SJCRH30 (cell line): ENCODE measurements at regions not wholly inside any gene's neighbourhood (a gene's known extent, or its start where the extent isn't known, plus 50 kb on each side); places are given as distances from the start of the nearest gene placed in this dataset.

Experiments used
- DNase-seq, 2 experiments: peaks; one replicate each; pipeline ENCODE4 v3.0.0-alpha.2; 2015 to 2020
- H3K27ac ChIP-seq: fragments of 250-450 bp; sonication (Bioruptor Pico); 2 replicates; pipeline ENCODE4 v1.5.1; 2020; ENCODE audit warnings: mild to moderate bottlenecking, moderate library complexity
- H3K27me3 ChIP-seq: fragments of 250-450 bp; sonication (Bioruptor Pico); 2 replicates; pipeline ENCODE4 v1.5.1; 2020; ENCODE audit warnings: mild to moderate bottlenecking, moderate library complexity
- H3K36me3 ChIP-seq: fragments of 250-450 bp; sonication (Bioruptor Pico); 2 replicates; pipeline ENCODE4 v1.5.1; 2020; ENCODE audit warnings: mild to moderate bottlenecking, moderate library complexity
- H3K4me1 ChIP-seq: fragments of 250-450 bp; sonication (Bioruptor Pico); 2 replicates; pipeline ENCODE4 v1.5.1; 2020; ENCODE audit warnings: mild to moderate bottlenecking, moderate library complexity
- H3K4me3 ChIP-seq: fragments of 250-450 bp; sonication (Bioruptor Pico); 2 replicates; pipeline ENCODE4 v1.5.1; 2020; ENCODE audit warnings: mild to moderate bottlenecking, moderate library complexity
- H3K9me3 ChIP-seq: fragments of 250-450 bp; sonication (Bioruptor Pico); replicated peaks from 2 replicates; pipeline ENCODE4 v1.5.1; 2020; ENCODE audit warnings: mild to moderate bottlenecking, moderate library complexity

DNA sequence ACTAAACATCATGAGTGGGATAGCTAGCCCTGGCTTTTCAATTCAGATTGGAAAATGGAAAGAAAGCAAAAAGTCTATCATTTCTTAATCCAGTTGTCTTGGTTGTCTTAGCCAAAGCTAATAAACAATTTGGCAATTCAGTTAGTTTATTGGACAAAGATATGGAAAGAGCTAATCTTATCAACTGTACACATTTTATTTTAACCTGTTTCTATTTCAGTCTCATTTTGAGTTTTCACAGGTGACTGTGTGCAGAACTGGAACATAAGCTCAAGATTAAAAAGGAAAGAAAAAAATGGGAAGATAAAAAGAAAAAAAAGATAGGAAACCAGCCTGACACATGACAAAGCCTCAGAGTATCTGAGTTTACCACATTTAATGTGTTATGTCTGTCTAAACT lies 642.6 kb downstream of the SQOR start:
- no peak overlapping the region for H3K27ac ChIP-seq
- no peak for DNase-seq
- H3K9me3 ChIP-seq, result no peaks in the 10 kb centered on the region

DNA sequence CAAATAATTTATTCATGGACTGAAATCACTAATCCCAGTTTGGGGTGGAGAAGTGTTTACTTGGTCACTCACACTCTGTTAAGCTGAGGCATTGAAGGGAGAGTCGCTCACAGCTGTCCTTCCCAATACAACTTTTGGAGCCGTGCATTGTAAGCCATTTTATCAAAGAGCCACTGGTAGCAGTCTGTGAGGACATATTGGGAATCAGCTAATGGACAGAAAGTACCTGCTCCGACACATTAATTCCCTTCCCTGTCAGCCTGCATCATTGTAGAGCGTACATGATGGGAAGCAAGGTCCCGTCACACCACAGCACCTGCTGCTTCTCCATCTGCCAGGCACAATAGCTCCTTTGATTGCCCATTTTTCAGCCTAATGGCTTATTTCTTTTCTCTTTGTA lies 643.2 kb downstream of the SQOR start:
- Histone ChIP-seq H3K27ac (no peak overlapping the region), H3K9me3 (no peaks in the 10 kb centered on the region), H3K36me3 (no peaks in the 10 kb centered on the region), H3K27me3 (no peaks in the 10 kb centered on the region), H3K4me3 (no peak overlapping the region), H3K4me1 (no peaks in the 10 kb centered on the region)
- DNase-seq, result peak in 1 of 2 experiments; percentile 17

More for the DNA sequence above, 642.6 kb downstream of the SQOR start:
- Histone ChIP-seq H3K27me3 (no peaks in the 10 kb centered on the region), H3K4me3 (no peak overlapping the region), H3K36me3 (no peaks in the 10 kb centered on the region), H3K4me1 (no peaks in the 10 kb centered on the region)

DNA sequence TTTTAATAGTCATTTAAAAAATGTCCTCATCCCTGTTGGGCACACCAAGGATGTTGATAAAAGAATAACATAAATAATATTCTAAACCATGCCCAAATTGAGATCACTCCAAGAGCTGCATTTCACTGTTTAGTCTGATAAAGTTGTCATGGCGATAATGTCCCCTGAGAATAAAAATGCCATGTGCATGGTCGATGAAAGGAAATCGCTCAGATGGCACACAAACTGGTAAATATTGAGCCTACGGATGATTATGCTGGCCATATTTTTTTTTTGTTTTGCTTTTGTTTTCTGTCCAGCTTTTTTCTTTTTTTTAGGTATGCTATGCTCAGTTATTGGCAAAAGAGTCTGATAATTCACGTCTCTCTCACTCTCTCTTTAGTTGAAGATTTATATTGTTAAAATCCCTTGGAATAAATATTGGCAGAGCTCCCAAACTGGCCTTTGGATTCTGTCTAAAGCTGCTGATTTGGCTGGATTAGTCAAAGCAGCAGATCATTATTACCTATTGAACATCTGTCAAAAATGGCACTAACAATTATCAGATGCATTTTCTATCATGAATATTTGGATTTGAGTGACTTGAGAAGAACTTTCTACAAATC lies 643.8 kb downstream of the SQOR start:
- DNase-seq, result peak in 1 of 2 experiments; percentile 6
- no peak overlapping the region for H3K4me3 ChIP-seq
- H3K36me3 ChIP-seq, result no peaks in the 10 kb centered on the region
- H3K27me3 ChIP-seq, result no peaks in the 10 kb centered on the region
- no peaks in the 10 kb centered on the region for H3K4me1 ChIP-seq
- H3K9me3 ChIP-seq, result no peaks in the 10 kb centered on the region
- no peak overlapping the region for H3K27ac ChIP-seq

DNA sequence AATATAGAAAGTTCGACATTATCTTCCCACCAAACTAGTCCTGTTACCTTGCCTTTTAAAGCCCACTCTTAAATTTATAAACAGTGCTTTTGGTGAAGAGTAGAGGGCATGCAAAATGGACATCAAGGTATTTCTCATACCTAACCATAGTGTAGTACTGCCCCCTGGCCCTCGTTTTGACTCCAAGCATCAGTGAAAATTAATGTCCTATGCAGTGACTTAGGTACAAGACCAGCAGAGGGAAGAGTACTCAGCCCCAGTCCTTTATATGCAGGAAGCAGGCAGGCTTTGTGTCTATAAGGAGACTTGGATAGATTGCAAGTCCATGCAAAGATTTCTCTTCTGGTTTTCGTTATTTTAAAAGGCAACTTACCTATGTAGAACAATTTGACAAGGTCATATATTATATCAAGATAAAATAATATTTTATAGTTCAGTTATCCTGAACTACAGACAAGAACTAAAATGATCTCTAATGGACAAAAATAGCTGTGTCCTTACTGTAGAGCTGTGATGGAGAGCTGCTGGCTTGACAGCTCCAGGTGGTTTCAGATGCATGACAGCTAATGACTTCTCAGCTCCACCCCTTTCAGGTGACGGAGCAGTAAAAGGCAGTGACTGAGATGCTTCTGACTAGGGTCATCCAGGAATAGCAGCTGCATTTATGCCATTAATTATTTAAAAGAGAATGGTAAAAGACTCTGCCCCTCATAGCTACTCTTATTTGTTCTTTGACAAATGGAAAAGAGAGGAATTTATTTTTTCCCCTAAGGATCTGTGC lies 646.1 kb downstream of the SQOR start:
- H3K27me3 ChIP-seq, result peaks cover 3% of the 10 kb centered on the region; the same call in 1 of the 2 replicates
- DNase-seq, result peak in 1 of 2 experiments; percentile 33
- no peak overlapping the region for H3K4me3 ChIP-seq

DNA sequence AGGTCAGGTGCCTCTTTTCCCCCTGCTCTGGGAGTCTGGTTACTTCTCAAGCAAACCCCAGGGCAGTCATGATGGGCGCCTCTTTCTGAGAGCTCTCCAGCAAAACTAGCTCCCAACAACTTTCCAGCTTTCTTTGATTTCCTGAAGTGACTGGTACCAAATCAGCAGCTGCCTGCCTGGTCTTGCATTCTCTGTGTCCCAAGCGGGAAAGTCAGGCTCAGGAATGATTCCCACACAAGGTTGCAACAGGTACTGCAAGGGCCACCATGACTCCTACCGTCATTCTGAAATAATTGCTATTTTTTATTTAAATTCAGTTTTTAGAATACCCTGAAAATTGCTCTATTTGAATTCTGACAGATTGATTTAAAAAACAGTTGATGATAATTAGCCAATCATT lies 658.7 kb downstream of the SQOR start:
- no peak for DNase-seq
- H3K4me3 ChIP-seq, result no peak overlapping the region
- H3K4me1 ChIP-seq, result no peaks in the 10 kb centered on the region
- no peaks in the 10 kb centered on the region; the same call in 1 of the 2 replicates for H3K27me3 ChIP-seq
- H3K27ac ChIP-seq, result no peak overlapping the region
- no peaks in the 10 kb centered on the region for H3K9me3 ChIP-seq
- no peaks in the 10 kb centered on the region for H3K36me3 ChIP-seq

More for the DNA sequence above, 646.1 kb downstream of the SQOR start:
- no peaks in the 10 kb centered on the region for H3K9me3 ChIP-seq
- no peaks in the 10 kb centered on the region for H3K4me1 ChIP-seq
- H3K27ac ChIP-seq, result no peak overlapping the region
- H3K36me3 ChIP-seq, result no peaks in the 10 kb centered on the region

DNA sequence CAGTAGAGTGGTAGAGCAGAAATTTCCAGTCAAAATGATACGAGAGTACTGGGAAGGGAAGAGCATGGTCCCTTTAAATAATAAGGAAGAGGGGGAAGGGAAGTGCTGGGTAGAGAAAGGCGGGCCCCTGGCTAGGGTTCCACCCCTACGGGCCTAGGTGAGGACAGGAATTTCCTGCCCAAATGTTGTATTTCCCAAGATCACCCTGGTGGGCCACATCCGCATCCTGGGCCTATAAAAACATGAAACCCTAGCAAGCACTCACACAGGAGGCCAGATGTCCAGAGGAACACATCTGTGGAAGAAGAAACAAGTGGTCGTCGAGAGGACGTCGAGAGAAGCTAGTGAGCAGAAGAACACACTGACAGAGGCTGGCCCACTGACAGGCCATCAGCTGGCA lies 661.2 kb downstream of the SQOR start:
- no peak overlapping the region for H3K4me3 ChIP-seq
- H3K36me3 ChIP-seq, result no peaks in the 10 kb centered on the region
- H3K27me3 ChIP-seq, result no peaks in the 10 kb centered on the region; the same call in 1 of the 2 replicates
- no peaks in the 10 kb centered on the region for H3K4me1 ChIP-seq
- no peak overlapping the region for H3K27ac ChIP-seq
- no peak for DNase-seq
- H3K9me3 ChIP-seq, result no peaks in the 10 kb centered on the region

DNA sequence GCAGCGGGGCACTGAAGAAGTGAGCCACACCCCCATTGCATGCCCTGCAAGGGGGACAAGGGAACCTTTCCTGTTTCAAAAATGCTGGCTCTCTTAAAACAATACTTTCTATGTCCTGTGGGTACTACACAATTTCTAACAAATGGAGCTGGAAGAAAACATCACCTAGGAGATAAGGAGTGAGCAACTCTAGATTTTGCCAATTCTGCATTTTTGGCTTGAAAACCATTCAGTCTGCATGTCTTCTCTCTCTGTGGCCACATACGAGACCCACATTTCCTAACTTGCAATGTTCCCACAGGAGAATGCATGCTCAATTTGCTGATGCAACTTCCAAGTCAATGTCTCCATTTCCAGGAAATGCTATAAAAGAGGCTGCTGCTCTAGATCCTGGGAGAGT lies 662.0 kb downstream of the SQOR start:
- no peaks in the 10 kb centered on the region; the same call in 1 of the 2 replicates for H3K27me3 ChIP-seq
- no peaks in the 10 kb centered on the region for H3K36me3 ChIP-seq
- no peaks in the 10 kb centered on the region for H3K9me3 ChIP-seq
- no peak overlapping the region for H3K27ac ChIP-seq
- no peak overlapping the region for H3K4me3 ChIP-seq
- DNase-seq, result no peak
- H3K4me1 ChIP-seq, result no peaks in the 10 kb centered on the region

DNA sequence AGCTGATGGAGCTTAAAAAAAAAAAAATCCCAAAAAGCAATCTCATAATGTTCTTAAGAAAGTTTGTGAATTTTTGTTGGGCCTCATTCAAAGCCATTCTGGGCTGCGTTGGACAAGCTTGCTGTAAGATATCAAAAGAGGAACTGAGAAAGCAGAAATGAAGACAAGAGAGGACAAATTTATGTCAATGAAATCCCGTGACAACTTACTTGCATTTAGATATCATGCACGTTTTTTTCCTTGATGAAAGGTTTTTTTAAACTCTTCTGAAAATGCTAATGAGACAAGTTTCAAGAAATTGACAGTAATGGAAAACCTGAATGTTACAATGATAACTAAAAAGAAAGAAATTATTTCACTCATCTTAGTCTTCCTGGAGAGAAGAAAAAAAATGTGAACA lies 662.9 kb downstream of the SQOR start:
- Histone ChIP-seq H3K36me3 (no peaks in the 10 kb centered on the region), H3K27ac (no peak overlapping the region), H3K4me1 (no peaks in the 10 kb centered on the region), H3K4me3 (no peak overlapping the region), H3K27me3 (no peaks in the 10 kb centered on the region; the same call in 1 of the 2 replicates), H3K9me3 (no peaks in the 10 kb centered on the region)
- no peak for DNase-seq

DNA sequence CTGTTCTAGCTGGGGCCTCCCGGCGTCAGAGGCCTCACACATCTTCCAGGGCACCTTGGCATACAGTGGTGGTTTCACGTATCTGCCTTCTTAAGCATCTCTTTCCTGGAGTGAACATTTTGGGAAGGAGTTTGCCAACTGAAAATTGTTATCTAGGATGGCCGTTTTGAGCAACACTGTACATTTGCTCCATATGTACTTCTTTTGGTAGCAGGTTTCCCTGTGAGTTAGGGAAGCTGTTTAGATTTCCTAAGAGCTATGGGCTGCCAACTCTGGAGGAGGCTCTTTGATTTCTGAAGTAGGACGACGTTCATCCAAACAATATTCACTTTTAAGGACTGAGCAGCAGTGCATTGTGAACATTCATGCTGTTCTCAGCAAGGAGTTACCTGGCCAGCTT lies 665.9 kb downstream of the SQOR start:
- no peak overlapping the region for H3K27ac ChIP-seq
- H3K9me3 ChIP-seq, result no peaks in the 10 kb centered on the region
- H3K36me3 ChIP-seq, result no peaks in the 10 kb centered on the region
- no peaks in the 10 kb centered on the region; the same call in 1 of the 2 replicates for H3K27me3 ChIP-seq
- no peak for DNase-seq
- no peaks in the 10 kb centered on the region for H3K4me1 ChIP-seq
- no peak overlapping the region for H3K4me3 ChIP-seq

DNA sequence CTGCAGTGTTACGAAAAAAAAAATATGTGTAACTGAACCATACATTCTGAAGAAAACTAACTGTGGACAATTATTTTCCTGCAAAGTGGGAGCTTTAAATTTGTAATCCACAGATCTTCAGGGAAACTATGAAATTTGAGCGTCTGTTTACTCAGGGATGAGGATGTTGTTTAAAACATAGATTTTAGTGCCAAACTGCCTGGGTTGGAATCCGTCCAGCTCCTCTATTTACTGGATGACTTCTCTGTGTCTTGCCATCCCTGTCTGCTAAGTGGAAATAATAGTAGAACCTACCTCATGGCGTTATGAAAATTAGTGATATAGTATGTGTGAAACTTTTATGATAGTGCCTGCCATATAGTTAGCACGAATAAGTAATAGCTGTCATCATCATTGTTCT lies 666.5 kb downstream of the SQOR start:
- Histone ChIP-seq H3K27ac (no peak overlapping the region), H3K4me1 (no peaks in the 10 kb centered on the region), H3K36me3 (no peaks in the 10 kb centered on the region), H3K4me3 (no peak overlapping the region), H3K9me3 (no peaks in the 10 kb centered on the region), H3K27me3 (no peaks in the 10 kb centered on the region; the same call in 1 of the 2 replicates)
- no peak for DNase-seq

DNA sequence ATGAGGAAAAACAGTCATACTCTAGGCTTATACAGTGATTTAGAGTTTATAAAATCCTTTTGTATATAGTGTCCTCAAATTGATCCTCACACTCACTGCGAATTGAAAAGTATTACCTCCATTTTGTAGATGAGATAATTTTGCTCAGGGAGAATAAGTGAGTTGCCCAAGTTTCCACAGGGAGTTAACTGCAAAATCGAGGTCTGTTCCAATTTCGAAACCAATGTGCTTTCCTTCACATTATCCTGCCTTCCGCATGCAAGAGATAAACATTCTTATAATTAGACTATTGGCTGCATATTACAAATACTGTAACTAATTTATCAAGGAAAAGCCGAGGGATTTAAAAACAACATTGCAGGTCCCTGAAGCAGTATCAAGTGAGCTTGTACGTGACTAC lies 667.0 kb downstream of the SQOR start:
- Histone ChIP-seq H3K4me1 (no peaks in the 10 kb centered on the region), H3K9me3 (no peaks in the 10 kb centered on the region), H3K4me3 (no peak overlapping the region), H3K36me3 (no peaks in the 10 kb centered on the region), H3K27ac (no peak overlapping the region), H3K27me3 (no peaks in the 10 kb centered on the region; the same call in 1 of the 2 replicates)
- DNase-seq, result no peak

DNA sequence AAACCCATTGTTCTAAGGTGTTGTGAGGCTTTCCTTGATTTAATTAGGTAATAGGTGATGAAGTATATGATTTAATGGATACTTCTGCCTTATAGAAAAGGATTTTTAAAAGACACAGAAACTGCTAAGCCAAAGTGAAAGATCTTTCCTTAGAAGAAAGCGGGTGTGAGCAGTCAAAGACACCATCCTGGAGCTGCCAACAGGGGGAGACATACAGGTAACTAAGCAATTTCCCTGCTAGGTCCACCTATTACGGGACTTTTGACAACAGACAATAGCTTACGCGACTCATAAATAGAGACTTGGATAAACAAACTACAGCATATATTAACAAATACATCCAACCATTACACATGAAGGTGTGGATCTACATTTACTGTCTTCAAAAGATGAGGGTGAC lies 669.5 kb downstream of the SQOR start:
- Histone ChIP-seq H3K4me1 (no peaks in the 10 kb centered on the region), H3K27ac (no peak overlapping the region), H3K4me3 (no peak overlapping the region), H3K9me3 (no peaks in the 10 kb centered on the region), H3K36me3 (no peaks in the 10 kb centered on the region), H3K27me3 (peaks cover 4% of the 10 kb centered on the region; the same call in 1 of the 2 replicates)
- peak; percentile 25 to 65 for DNase-seq

DNA sequence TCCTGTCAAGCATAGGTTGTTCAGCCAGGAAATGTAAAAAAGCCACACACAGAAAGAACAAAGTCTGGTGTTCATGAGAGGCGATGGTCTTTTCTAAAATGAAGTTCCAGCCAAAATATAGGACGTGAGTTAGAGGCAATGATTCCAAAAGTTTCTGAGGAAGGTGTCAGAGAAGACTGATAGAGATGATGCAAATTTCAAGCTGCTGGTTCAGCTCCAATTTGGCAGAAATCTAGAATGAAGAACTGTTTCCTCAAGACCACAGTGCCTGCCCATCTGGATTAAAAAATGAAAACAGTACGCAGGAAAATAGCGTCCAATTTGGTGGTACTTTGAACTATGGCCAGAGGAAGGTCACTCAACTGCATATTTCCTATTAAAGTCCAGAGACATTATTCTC lies 672.9 kb downstream of the SQOR start:
- no peak overlapping the region for H3K27ac ChIP-seq
- no peaks in the 10 kb centered on the region for H3K36me3 ChIP-seq
- DNase-seq, result no peak
- 0 out of 2 replicates have a peak, but pooled peaks cover 4% of the 10 kb centered on the region for H3K27me3 ChIP-seq
- H3K9me3 ChIP-seq, result no peaks in the 10 kb centered on the region
- no peaks in the 10 kb centered on the region for H3K4me1 ChIP-seq
- H3K4me3 ChIP-seq, result no peak overlapping the region

DNA sequence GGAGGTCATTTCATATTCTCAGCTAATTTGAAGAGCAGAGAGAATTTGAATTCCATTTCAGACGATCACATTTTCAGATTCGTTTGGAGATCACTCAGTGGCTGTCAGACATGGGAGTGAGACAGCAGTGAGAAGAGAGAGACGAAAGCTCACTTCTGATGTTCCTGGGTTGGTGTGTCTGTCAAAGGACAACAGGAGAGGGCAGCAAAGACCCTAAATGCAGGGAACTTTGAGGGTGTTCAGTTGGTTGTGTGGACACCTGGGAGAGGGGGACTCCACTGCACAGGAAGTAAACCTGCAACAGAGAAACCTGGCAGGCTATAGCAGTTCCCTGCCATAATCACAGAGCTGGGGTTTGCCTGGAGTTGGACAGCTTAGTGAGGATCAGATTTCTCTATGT lies 675.1 kb downstream of the SQOR start:
- Histone ChIP-seq H3K36me3 (no peaks in the 10 kb centered on the region), H3K4me1 (no peaks in the 10 kb centered on the region), H3K27ac (no peak overlapping the region), H3K9me3 (no peaks in the 10 kb centered on the region), H3K27me3 (0 out of 2 replicates have a peak, but pooled peaks cover 4% of the 10 kb centered on the region), H3K4me3 (no peak overlapping the region)
- no peak for DNase-seq

DNA sequence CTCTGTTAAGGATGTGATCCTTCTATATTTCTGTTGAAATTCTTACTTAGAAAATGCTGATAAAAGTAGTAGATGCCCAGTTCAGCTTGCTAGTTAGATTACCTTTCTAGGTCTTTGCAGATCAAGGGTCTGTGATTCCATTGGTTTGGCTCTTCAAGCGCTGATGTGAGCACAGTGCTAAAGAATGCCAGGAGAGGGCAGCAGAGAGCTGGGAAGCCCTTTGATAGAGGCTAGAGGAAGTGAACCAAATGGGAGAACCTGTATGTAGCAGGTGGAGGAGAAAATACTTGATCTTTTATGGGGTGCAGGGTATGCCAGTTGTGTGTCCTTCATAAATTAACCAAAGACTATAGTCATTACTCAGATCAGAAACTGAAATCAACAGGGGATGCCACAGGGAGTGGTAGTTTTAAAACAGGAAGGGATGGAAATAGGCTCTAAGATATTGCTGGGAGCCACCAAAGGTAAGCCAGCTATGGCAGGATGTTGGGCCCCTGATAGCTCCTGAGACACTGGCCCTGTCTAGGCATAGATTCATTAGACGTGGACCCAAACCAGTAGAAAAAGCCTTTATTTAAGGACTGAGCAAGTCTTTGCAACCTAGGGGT lies 677.4 kb downstream of the SQOR start:
- Histone ChIP-seq H3K27ac (no peak overlapping the region), H3K36me3 (no peaks in the 10 kb centered on the region), H3K4me3 (no peak overlapping the region), H3K27me3 (0 out of 2 replicates have a peak, but pooled peaks cover 4% of the 10 kb centered on the region), H3K9me3 (no peaks in the 10 kb centered on the region), H3K4me1 (no peaks in the 10 kb centered on the region)
- peak; percentile 58 to 86 for DNase-seq
